Activated naive CD8-positive, alpha-beta T cell treated with anti-CD3 and anti-CD28 coated beads, Interleukin-2, amount 50 U/mL, for 16 hours (primary cell): ENCODE measurements at regions not wholly inside any gene's neighbourhood (a gene's known extent, or its start where the extent isn't known, plus 50 kb on each side); places are given as distances from the start of the nearest gene placed in this dataset.

Experiments used
- DNase-seq: peaks from one replicate; pipeline ENCODE4 v3.0.0-alpha.2; 2020; ENCODE audit warnings: low read depth, low spot score

GRCh38 chr2:239537633-239538356 is 137.0 kb upstream of the HDAC4 start:
- no peak for DNase-seq

GRCh38 chr2:239536186-239536585 is 135.4 kb upstream of the HDAC4 start:
- DNase-seq = no peak

- DNase-seq = no peak
Measured at GRCh38 chr2:239535413-239536144, 134.8 kb upstream of the HDAC4 start.

- DNase-seq = no peak
Measured at GRCh38 chr2:239534581-239535412, 134.0 kb upstream of the HDAC4 start.

GRCh38 chr2:239533569-239534316 is 132.9 kb upstream of the HDAC4 start:
- DNase-seq = no peak

- DNase-seq = no peak
Measured at GRCh38 chr2:239532859-239533258, 132.0 kb upstream of the HDAC4 start.

GRCh38 chr2:239532250-239532649 is 131.4 kb upstream of the HDAC4 start:
- DNase-seq = no peak

GRCh38 chr2:239531456-239532241 is 130.8 kb upstream of the HDAC4 start:
- no peak for DNase-seq

GRCh38 chr2:239530749-239531316 is 130.0 kb upstream of the HDAC4 start:
- no peak for DNase-seq

- no peak for DNase-seq
Measured at GRCh38 chr2:239529313-239530015, 128.6 kb upstream of the HDAC4 start.

- DNase-seq = no peak
Measured at GRCh38 chr2:239528883-239529282, 128.1 kb upstream of the HDAC4 start.

- DNase-seq = no peak
Measured at GRCh38 chr2:239528146-239528545, 127.3 kb upstream of the HDAC4 start.

GRCh38 chr2:239526666-239527415 is 126.0 kb upstream of the HDAC4 start:
- DNase-seq = no peak

- DNase-seq = no peak
Measured at GRCh38 chr2:239526038-239526437, 125.2 kb upstream of the HDAC4 start.

- DNase-seq = no peak
Measured at GRCh38 chr2:239523954-239524330, 123.1 kb upstream of the HDAC4 start.

- no peak for DNase-seq
Measured at GRCh38 chr2:239523147-239523953, 122.5 kb upstream of the HDAC4 start.

- no peak for DNase-seq
Measured at GRCh38 chr2:239522740-239523119, 121.9 kb upstream of the HDAC4 start.

- DNase-seq = no peak
Measured at GRCh38 chr2:239522002-239522739, 121.4 kb upstream of the HDAC4 start.
